ENCODE measurements at regions not wholly inside any gene's neighbourhood (a gene's known extent, or its start where the extent isn't known, plus 50 kb on each side); places are given as distances from the start of the nearest gene placed in this dataset.

GRCh38 chr7:67990003-67990402 is 993.4 kb downstream of the TYW1 start:
- no peak overlapping the region for H3K4me3 ChIP-seq
- DNase-seq (no peak), ATAC-seq (no peak)
- H3K9me3 ChIP-seq = no peaks in the 10 kb centered on the region
- H3K36me3 ChIP-seq = no peaks in the 10 kb centered on the region
- no peak overlapping the region for H3K27ac ChIP-seq
- no peaks in the 10 kb centered on the region for H3K4me1 ChIP-seq
- intact Hi-C loops (cut with DNase I) = no loop called here
- no peak for TF ChIP-seq CTCF (IDR thresholded peaks at IDR 0.05)
- H3K27me3 ChIP-seq = no peaks in the 10 kb centered on the region

DNA sequence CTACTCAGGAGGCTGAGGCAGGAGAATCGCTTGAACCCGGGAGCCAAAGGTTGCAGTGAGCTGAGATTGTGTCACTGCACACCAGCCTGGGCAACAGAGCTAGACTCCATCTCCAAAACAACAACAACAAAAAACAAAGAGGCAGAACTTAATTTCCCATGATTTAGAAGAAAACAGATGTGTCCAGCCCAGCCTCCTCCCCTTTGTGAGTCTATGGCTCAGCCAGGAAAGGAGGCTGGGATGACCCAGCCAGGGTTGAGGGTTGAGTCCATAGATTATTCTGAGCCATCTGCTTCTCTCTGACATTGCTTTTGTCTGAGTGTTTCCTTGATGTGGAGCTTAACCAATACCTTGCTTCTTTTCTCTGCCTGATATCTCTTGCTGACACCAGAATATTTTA is 994.1 kb downstream of the TYW1 start:
- no peak for TF ChIP-seq CTCF (IDR thresholded peaks at IDR 0.05)
- Histone ChIP-seq H3K27ac (no peak overlapping the region), H3K4me3 (no peak overlapping the region), H3K36me3 (no peaks in the 10 kb centered on the region), H3K4me1 (no peaks in the 10 kb centered on the region), H3K9me3 (peaks cover 0 to under 1% of the 10 kb centered on the region in 2 donors), H3K27me3 (no peaks in the 10 kb centered on the region)
- intact Hi-C loops (cut with DNase I) = no loop called here
- no peak for ATAC-seq
- DNase-seq = no peak

DNA sequence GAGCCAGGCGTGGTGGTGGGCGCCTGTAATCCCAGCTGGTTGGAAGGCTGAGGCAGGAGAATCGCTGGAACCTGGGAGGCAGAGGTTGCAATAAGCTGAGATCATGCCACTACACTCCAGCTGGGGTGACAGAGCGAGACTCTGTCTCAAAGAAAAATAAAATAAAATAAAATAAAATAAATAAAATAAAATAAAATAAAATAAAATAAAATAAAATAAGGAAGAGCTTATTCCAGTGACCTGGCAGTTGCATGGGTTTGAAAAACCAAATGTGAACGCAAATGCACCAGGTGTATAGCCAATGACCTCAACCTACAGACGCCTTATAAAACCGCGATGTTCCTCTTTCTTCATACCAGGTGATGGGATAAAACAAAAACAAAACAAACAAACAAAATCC is 995.7 kb downstream of the TYW1 start:
- no peak for TF ChIP-seq CTCF (IDR thresholded peaks at IDR 0.05)
- ATAC-seq (no peak), DNase-seq (no peak)
- H3K36me3 ChIP-seq = no peaks in the 10 kb centered on the region
- H3K4me3 ChIP-seq = no peak overlapping the region
- no peaks in the 10 kb centered on the region for H3K27me3 ChIP-seq
- no peaks in the 10 kb centered on the region for H3K4me1 ChIP-seq
- intact Hi-C loops (cut with DNase I) = no loop called here
- peaks cover 0 to 9% of the 10 kb centered on the region in 2 donors for H3K9me3 ChIP-seq
- H3K27ac ChIP-seq = no peak overlapping the region

DNA sequence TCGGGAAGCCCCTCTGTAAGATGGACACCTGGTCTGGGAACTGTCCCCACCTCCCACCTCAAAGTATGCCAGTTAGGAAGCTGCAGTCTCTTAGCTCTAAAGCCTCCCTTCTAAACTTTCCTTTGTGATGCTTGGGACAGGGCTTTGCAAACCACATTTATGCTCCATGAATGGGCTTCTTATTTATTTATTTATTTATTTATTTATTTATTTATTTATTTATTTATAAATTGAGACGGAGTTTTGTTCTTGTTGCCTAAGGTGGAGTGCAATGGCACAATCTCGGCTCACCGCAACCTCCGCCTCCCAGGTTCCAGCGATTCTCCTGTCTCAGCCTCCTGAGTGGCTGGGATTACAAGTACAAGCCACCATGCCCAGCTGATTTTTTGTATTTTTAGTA is 1009.4 kb downstream of the TYW1 start:
- no peak overlapping the region for H3K27ac ChIP-seq
- no peak for TF ChIP-seq CTCF (IDR thresholded peaks at IDR 0.05)
- no peak overlapping the region for H3K4me3 ChIP-seq
- ATAC-seq = no peak
- intact Hi-C loops (cut with DNase I) = no loop called here
- no peaks in the 10 kb centered on the region for H3K4me1 ChIP-seq
- no peak for DNase-seq
- H3K27me3 ChIP-seq = no peaks in the 10 kb centered on the region
- H3K36me3 ChIP-seq = no peaks in the 10 kb centered on the region
- no peaks in the 10 kb centered on the region for H3K9me3 ChIP-seq

DNA sequence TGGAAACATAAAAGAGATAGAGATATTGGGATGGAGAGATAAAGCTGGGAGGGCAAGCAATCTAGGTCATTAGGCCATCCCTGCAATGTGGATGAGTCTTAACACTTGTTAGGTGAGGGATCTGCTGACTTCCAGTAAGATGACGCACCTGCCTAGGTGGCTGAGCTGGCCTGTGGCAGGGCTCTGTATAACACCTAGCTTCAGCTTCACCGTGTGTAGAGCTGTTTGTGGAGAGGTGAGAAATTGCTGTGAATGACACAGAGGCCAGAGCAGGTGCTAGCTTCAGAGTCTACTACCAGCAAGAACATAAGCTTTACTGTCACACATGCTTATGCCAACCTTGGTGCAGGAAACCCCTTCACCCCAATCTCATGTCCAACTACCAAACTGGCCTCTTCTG is 1010.0 kb downstream of the TYW1 start:
- Histone ChIP-seq H3K27me3 (no peaks in the 10 kb centered on the region), H3K27ac (no peak overlapping the region), H3K4me3 (no peak overlapping the region), H3K9me3 (no peaks in the 10 kb centered on the region), H3K4me1 (no peaks in the 10 kb centered on the region), H3K36me3 (no peaks in the 10 kb centered on the region)
- ATAC-seq = no peak
- intact Hi-C loops (cut with DNase I) = no loop called here
- no peak for DNase-seq
- TF ChIP-seq CTCF (IDR thresholded peaks at IDR 0.05) = no peak
